ENCODE measurements at regions not wholly inside any gene's neighbourhood (a gene's known extent, or its start where the extent isn't known, plus 50 kb on each side); places are given as distances from the start of the nearest gene placed in this dataset.

- TF ChIP-seq CTCF (conservative IDR thresholded peaks at IDR 0.05; ENCODE audit: low read length), result no peak
- TF ChIP-seq EZH2phosphoT487 (IDR thresholded peaks at IDR 0.05; ENCODE audit: borderline replicate concordance, low read depth, low read length), result no peak
Measured at GRCh38 chr4:163736876-163737275, 242.4 kb downstream of the TMA16 start.

All from OCI-LY7 (cell line).